ENCODE measurements at regions not wholly inside any gene's neighbourhood (a gene's known extent, or its start where the extent isn't known, plus 50 kb on each side); places are given as distances from the start of the nearest gene placed in this dataset.
"Not testable (repeated sequence)": the region's sequence is repeated elsewhere in the genome, so short reads cannot be mapped to it uniquely, and the experiment has no call there.

DNA sequence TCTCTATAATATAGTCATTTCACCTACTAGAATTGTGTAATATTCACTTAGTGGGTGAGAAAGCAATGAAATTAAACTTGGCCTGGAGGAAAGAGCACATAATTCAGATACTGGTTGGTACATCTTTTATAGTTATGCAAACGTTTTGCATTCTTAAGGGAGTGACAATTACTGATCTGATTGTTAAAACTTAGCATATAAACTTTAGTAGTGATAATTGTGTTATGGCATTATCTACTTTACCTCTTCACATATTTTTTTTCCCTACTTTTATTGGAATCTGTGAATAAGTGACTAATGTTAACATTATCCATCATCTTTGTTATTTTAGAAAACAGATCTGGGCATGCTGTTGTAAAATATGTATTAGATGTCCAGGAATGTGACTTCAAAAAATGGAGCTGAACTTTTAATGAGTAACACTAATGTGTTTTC, 217.4 kb upstream of the GIMD1 start:
- no peak for DNase-seq

DNA sequence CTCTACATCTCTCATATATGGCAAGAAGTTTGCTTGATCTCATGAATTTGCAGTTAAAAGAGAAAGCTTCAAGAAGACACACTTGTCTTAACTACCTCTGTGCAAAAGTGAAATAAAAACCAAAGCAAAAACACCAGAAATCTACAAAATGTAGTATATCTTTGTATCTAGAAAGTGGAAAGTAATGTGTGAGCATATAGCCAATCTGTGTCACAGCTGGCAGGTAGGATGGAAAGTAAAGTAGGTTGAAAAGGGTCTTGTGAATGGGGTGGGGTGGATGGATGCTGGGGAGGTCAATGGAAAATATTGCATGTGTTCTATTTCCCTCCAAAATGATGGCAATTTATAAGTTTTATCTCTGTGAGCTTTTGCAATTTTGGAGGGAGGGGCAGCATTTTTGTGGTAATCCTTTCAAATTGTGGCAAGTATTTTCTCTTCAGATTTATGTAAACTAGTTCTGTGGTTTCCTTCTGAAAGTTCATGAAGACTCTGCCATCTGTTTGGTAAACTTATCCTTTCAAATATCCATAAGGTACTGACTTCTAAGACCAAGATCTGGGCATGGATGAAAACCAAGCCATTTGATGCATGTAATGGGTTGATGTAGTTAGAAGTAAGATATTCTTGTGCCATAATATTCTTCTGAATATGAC, 215.9 kb upstream of the GIMD1 start:
- no peak for DNase-seq

DNA sequence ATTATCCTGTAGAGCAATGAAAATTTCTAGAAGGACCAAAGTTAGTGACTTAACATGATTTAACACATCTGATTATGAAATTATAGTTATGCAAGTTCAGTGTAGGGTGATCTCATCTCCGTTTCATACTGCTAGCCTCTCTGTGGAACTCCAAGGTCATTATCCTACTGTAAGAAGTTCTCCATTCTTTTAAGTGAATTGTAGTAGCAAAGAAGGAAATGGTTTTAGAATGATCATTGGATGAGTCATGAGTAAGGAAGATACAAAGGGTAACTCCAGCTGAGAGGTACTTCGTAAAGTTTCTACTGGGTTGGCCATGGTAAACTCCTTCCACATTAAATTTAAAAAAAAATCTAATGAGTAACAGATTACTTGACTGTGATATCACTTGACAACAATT, 215.0 kb upstream of the GIMD1 start:
- DNase-seq: no peak

DNA sequence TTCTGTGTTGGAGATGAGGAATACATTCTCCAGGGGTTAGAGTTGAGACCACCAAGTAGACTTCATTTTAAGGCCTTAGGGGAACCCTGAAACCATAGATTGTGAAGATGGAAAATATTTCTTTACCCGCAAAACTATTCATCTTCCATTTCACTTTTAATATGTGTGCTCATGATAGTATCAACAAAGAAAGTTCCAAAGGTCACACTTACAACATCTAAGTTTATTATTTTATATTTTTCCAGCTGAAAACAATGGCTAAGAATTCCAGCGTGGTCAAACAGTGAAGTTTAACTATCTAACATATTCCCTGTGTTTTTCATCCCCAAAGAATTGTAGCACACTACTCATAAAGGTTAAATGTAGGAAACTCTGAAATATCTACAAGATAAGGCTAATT, 214.5 kb upstream of the GIMD1 start:
- no peak for DNase-seq

DNA sequence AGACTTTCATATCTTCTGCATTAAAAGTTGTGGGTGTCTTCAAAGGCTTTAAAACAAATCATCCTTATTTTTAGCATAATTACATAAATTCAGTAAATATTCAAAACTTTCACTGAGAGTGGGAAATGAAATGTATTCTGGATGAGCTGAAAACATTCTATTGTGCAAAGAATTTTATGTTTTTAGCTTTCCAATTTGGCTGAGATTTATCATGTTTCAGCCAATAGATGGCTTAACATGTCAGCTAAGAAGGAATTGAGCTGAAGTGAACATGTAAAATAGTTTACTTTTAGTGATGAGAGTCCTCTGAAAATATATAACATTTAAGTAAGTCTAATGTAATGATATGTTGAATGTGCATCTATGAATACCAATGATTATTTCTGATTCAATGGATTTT, 213.5 kb upstream of the GIMD1 start:
- no peak for DNase-seq

DNA sequence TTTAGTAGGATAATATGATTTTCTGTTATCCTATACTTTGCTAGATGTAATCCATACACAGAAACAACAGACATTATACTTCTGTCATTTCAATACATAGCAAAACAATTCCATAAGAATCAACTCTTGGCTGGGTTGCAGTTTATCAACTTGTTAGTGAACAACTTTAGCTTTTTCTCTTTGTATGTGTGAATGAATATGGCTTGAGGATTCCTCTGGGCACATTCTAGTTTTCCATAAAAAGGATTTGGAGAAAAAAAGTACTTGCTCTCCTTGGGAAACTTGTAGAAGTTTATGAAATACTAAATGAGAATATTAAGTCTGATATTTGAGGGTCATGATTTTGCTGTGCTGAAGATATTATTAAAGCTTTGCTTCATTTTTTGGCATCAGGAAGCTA, 210.7 kb upstream of the GIMD1 start:
- no peak for DNase-seq

DNA sequence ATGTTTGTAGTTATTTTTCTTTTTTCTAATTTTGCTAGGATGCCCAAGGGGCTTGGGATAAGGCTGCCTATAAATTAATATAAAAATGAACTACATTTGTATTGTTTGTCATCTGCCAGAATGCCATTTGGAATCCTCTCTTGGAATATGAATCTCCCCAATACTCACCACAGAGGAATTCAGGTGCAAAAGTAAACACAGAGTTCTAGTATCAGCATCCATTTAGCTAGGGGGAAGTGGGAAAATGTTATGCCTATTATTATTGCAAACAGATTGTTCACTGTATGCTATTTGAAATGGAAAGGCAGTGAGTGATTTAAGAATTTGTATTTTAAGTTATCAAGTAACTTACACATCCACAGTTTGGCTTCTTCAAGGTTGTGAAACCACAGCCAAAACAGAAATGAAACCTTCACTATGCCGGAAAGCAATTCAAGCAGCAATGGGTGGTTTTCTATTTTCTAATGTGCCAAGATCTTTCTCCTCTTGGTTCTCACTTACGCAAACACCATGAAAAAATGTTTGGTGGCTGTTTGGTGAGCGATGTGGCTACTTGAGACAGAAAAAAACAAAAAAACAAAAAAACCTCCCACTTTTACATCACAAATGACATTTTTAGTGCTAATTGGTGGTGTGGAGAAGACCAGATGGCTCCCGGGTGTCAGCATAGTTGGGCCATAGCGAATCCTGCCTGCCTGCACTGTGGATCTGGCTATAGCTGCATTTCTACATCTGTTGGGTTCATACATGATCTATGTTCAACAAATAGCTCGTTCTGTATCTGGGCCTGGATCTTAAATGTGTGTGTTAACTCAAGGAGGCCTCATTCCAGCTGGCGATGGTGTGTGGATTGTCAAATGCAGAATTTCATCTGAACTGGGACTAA, 200.8 kb upstream of the GIMD1 start:
- DNase-seq: no peak

DNA sequence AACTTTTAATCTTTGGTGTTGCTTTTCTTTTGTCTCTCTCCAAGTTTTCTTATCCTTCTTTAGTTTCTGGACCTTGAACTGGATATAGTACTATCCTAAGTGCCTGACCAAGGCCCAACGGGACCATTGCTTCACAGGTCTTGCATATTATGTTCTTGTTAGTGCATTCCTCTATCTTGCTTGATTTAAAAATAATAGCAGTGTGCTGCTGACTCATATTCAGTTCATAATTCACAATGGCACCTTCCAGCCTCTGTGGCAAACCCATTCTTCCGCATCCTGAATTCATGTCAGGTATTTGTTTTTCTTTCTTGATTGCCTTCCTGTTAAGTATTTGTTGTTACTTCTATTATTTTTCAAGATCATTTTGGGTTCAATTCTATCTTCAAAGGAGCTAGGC, 197.1 kb upstream of the GIMD1 start:
- no peak for DNase-seq

DNA sequence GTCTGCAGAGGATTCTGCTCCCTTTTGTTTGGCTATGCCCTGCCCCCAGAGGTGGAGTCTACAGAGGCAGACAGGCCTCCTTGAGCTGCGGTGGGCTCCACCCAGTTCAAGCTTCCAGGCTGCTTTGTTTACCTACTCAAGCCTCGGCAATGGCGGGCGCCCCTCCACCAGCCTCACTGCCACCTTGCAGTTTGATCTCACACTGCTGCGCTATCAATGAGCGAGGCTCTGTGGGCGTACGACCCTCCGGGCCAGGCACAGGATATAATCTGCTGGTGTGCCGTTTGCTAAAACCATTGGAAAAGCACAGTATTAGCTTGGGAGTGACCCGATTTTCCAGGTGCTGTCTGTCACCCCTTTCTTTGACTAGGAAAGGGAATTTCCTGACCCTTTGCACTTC, 195.1 kb upstream of the GIMD1 start:
- not testable (repeated sequence) for DNase-seq

DNA sequence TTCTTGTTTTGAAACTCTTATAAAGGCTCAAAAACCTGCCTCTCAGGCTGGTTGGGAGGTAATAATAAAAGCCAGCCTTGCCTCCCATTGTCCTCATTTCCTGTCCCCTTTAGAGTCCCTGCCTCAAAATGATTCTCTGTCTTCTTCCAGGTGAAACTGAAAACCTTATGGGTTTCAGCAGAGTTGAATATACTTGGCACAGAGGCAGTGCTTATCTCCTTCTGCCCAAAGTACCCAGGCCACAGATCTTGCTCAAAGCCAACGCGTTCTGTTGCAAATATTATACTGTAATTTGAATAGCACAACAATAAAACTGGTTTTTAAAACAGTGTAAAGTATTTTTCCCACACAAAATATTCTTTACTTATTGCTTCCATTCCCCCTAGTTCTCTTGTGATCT, 183.1 kb upstream of the GIMD1 start:
- DNase-seq: no peak

DNA sequence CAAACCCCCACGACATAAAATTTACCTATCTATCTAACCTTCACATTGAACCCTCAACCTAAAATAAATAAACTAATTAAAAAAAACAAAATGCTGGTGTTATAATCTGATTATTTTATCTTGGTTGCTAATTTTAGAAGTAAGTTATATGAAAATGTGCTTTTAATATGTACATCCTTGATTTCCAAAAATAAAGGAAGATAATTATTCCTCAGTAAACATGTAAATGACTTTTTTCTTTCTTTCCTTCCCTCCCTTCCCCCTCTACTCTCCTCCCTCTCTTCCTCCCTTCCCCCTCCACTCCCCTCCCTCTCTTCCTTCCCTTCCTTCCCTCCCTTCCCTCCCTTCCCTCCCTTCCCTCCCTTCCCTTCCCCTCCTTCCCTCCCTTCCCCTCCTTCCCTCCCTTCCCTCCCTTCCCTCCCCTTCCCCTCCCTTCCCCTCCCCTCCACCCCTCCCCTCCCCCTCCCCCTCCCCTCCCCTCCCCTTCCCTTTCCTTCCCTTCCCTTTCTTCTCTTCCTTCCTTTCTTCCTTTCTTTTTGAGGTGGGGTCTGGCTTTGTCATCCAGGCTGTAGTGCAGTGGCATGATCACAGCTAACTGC, 180.0 kb upstream of the GIMD1 start:
- no peak for DNase-seq

DNA sequence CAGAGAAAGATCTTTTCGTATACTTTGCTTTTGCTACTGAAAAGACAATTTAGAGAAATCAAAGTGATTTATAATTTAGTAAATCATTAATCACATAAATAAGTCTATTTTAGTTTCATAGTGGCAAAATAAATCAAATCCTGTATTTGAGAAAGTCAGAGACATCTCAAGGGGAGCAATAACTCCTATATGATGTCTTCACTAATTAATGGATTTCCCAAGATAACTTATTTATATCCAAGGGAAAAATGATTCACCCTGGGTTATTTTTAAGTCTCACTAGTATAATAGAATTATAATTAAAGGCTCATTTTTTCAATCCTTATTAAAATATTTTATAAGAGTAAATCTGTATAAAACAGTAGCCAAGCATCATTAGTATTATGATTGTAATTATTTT, 177.8 kb upstream of the GIMD1 start:
- no peak for DNase-seq

DNA sequence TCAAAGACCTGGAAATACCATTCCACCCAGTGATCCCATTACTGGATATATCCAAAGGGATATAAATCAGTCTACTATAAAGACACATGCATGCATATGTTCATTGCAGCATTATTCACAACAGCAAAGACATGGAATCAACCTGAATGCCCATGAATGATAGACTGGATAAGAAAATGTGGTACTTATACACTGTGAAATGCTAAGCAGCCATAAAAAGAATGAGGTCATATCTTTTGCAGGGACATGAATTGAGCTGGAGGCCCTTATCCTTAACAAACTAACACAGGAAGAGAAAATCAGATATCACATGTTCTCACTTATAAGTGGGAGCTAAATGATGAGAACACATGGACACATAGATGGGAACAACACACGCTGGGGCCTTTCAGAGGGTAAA, 174.0 kb upstream of the GIMD1 start:
- not testable (repeated sequence) for DNase-seq

DNA sequence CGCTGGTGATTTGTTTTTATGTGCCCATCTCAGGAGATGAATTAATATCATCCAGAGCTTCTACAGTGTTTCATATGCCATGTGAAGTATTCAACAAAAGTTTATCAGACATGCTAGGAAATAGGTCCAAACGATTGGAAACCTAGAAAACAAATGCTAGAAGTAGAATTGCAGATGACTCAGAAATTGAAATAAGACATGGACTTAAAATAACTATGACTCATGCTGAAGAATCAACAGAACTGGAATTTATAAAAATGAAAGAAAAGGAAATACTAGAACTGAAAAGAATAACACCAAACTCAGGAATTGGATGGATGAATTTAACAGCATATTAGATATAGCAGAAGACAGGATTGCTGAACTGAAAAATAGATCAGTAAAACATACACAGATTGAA, 172.7 kb upstream of the GIMD1 start:
- no peak for DNase-seq

DNA sequence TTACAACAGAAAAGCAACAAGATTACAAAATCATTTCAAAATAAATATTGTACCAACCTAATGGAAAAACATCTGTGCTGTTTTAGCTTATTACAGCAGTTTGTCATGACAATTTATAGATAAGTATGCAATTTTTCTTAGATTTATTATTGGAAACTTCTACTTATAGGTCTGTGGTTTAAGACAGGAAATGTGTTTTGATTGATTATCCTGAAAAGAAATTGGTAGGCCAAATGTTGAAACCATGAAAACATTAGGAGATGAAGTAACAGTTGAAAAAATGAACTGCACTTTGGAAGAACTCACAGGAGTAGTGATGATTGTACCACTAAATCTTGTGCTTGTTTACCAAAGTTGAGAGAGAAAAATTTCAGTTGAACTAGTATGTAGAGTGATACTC, 162.2 kb upstream of the GIMD1 start:
- DNase-seq: no peak

DNA sequence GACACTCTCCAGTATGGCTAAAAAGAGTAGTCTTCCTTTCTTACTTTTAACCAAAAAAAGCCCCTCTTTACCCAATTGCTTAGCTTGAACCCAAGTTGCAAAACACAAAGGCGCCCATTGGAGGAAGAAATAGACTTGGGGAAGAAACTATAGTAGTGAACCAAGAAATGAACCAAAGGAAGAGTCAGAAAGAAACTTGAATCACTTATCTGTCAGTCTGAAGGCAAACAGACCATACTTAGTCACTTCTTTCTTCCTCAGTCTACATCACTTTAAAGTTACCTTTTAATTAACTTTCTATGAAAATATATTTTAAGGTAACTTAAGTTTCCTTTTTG, 161.4 kb upstream of the GIMD1 start:
- DNase-seq: no peak

DNA sequence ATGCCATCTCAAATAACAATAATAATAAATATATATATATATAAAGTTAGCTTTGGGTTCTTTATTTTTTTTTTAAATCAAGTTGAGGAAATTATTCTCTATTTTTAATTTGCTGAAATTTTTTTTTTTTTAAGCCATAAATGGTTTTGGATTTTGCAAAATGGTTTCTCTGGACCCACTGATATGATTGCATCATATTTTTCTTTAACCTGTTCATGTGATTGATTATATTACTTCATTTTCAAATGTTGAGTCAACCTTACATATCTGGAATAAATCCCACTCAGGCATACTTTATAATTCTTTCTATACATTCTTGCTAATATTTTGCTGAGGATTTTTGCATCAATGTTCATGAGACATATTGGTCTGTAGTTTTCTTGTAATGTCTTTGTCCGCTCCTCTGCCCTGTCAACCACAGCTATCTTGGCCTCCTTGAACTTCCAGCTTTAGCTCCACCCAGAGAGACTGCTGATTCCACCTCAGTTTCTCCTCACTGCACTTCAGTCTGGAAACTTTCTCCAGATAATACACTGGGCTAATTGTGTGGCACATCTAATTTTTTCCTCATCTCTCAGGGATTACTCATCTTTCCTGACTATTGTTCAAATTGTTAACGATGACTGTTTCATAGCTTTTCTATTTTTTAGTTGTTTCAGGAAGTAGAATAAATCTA, 160.9 kb upstream of the GIMD1 start:
- DNase-seq: no peak

DNA sequence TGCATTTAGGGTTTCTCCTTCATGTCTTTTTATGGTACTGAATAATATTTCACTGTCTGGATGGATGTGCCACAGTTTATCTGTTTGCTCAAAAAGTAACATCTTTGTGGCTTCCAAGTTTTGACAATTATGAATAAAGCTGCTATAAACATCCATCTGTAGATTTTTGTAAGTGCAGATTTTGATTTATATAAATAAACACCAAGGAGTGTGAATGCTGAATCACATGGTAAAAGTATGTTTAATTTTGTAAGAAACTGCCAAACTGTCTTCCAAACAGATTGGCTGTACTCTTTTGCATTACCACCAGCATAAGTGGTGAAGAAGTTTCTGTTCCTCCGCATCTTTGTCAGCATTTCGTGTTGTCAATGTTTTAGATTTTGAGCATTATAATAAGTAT, 158.7 kb upstream of the GIMD1 start:
- DNase-seq: no peak

DNA sequence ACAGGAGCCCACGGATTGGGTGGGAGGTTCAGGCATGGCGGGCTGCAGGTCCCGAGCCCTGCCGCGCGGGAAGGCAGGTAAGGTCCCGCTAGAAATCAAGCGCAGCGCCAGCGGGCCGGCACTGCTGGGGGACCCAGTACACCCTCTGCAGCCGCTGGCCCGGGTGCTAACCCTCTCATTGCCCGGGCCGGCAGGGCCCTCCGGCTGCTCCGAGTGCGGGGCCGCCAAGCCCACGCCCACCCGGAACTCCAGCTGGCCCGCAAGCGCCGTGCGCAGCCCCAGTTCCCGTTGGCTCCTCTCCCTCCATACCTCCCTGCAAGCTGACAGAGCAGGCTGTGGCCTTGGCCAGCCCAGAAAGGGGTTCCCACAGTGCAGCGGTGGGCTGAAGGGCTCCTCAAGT, 156.8 kb upstream of the GIMD1 start:
- not testable (repeated sequence) for DNase-seq

DNA sequence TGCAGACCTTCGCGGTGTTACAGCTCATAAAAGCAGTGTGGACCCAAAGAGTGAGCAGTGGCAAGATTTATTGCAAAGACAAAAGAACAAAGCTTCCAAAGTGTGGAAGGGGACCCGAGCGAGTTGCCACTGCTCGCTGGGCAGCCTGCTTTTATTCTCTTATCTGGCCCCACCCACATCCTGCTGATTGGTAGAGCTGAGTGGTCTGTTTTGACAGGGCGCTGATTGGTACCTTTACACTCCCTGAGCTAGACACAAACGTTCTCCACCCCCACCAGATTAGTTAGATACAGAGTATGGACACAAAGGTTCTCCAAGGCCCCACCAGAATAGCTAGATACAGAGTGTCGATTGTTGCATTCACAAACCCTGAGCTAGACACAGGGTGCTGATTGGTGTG, 156.2 kb upstream of the GIMD1 start:
- not testable (repeated sequence) for DNase-seq

DNA sequence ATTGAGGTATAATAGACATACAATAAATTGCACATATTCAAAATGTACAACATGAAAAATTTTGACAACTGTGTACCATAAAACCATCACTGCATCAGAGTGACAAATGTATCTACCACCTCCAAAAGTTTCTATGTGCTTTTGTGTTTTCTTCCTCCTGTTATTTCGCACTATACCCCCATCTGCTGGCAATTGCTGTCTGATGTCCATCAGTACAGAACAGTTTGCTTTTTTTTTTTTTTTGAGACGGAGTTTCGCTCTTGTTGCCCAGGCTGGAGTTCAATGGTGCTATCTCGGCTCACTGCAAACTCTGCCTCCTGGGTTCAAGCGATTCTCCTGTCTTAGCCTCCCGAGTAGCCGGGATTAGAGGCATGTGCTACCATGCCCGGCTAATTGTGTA, 154.3 kb upstream of the GIMD1 start:
- no peak for DNase-seq

DNA sequence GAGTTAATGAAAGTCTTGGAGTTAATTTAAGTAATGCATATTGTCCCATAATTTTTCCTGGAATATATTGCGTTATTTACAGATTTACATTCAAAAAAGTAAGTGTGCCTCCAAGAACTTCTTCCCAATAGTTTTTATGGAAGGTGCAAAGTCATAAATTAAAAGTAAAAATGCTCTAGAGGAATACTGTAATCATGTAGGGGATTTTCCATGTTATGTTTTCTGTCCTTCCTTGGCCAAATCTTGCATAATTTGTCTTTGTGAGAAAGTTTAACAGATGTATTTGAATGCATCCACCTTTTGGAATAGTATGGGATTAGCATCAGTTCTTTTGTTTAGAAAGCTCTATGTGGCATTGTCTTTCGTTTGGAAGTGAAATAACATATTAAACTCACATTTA, 144.1 kb upstream of the GIMD1 start:
- DNase-seq: no peak

DNA sequence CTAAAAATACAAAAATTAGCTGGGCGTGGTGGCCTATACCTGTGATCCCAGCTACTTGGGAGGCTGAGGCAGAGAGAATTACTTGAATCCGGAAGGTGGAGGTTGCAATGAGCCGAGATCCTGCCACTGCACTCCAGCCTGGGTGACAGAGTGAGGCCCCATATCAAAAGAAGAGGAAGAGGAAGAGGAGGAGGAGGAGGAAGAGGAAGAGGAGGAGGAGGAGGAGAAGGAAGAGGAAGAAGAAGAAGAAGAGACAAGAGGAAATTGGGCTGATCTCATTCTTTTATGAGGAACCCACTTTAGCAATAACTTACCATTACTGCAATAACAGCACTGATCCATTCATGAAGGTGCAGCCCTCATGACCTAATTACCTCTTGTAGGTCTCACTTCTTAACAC, 138.9 kb upstream of the GIMD1 start:
- no peak for DNase-seq

Measured in DMS153 (cell line).